Activated CD4-positive, alpha-beta memory T cell treated with anti-CD3 and anti-CD28 coated beads, Interleukin-2, amount 10 ng/mL, durations not matched to agents 7 days and 5 days (primary cell): ENCODE measurements at regions not wholly inside any gene's neighbourhood (a gene's known extent, or its start where the extent isn't known, plus 50 kb on each side); places are given as distances from the start of the nearest gene placed in this dataset.
"Not testable (repeated sequence)": the region's sequence is repeated elsewhere in the genome, so short reads cannot be mapped to it uniquely, and the experiment has no call there.

Experiments
- CTCF ChIA-PET: fragments of 350-600 bp; sonication (Branson Sonifier 250); formaldehyde crosslinking; loops from one replicate; lab custom pipeline; 2021; ENCODE audit warnings: antibody characterized with exemption, inconsistent platforms; lab: Charles Lee
- POLR2A ChIA-PET: fragments of 350-600 bp; sonication (Branson Sonifier 250); formaldehyde crosslinking; loops from one replicate; lab custom pipeline; 2021; ENCODE audit warnings: antibody characterized with exemption; lab: Charles Lee
- DNase-seq: peaks from one replicate; pipeline ENCODE4 v3.0.0-alpha.2; 2020
- H3K27ac Mint-ChIP-seq: one replicate; pipeline ENCODE4 v1.8.0; 2021; ENCODE audit warnings: mild to moderate bottlenecking, mixed read lengths
- H3K27me3 Mint-ChIP-seq: one replicate; pipeline ENCODE4 v1.8.0; 2021; ENCODE audit warnings: mixed read lengths
- H3K36me3 Mint-ChIP-seq: one replicate; pipeline ENCODE4 v1.8.0; 2021; ENCODE audit warnings: low read depth, mixed read lengths
- H3K4me1 Mint-ChIP-seq: one replicate; pipeline ENCODE4 v1.8.0; 2021; ENCODE audit warnings: mixed read lengths
- H3K4me3 Mint-ChIP-seq: one replicate; pipeline ENCODE4 v1.8.0; 2021; ENCODE audit warnings: mild to moderate bottlenecking, mixed read lengths
- H3K9me3 Mint-ChIP-seq: one replicate; pipeline ENCODE4 v1.8.0; 2021; ENCODE audit warnings: mixed read lengths

DNA sequence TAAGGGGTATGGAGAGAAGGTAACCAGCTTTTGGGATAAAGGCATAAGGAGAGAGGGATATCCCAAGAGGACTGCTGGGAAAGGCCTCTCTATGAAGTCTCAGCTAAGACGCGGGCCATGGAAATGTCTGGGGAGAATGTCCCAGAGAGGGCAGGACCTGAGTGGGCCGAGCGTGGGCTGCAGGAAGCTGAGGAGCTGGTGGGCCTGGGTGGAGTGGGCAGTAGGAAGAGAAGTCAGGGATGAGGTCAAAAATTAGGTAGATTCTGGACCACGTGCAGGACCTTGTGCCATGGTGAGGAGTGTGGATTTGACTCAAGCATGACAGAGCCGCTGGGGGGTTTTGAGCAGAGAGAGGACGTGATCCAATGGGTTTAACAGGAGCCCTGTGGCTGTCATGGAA lies 66.5 kb upstream of the SULF2 start:
- DNase-seq = no peak
- ChIA-PET POLR2A (no interaction called here), CTCF (no interaction called here)
- Mint-ChIP-seq H3K36me3 (no peaks in the 10 kb centered on the region), H3K27me3 (peaks cover 4% of the 10 kb centered on the region), H3K9me3 (no peaks in the 10 kb centered on the region), H3K4me1 (peaks cover 1% of the 10 kb centered on the region), H3K4me3 (no peak overlapping the region), H3K27ac (no peak overlapping the region)

DNA sequence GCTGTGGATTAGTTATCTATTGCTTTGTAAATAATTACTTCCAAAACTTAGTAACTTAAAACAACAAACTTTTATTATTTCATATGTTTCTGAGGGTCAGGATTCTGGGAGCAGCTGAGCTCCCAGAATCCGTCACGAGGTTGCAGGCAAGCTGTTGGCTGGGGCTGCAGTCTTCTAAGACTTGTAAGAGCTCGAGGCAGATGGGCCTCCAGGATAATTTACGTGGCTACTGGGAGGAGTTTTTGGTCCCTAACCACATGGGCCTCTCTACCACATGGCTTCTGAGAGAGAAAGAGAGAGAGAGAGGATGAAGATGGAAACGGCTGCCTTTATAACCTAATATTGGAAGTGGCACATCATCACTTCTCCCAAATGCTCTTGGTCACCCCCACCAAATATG lies 64.9 kb upstream of the SULF2 start:
- ChIA-PET CTCF (no interaction called here), POLR2A (no interaction called here)
- Mint-ChIP-seq H3K27me3 (peaks cover 4% of the 10 kb centered on the region), H3K4me1 (peaks cover 1% of the 10 kb centered on the region), H3K9me3 (no peaks in the 10 kb centered on the region), H3K27ac (no peak overlapping the region), H3K36me3 (no peaks in the 10 kb centered on the region), H3K4me3 (no peak overlapping the region)
- DNase-seq = no peak

DNA sequence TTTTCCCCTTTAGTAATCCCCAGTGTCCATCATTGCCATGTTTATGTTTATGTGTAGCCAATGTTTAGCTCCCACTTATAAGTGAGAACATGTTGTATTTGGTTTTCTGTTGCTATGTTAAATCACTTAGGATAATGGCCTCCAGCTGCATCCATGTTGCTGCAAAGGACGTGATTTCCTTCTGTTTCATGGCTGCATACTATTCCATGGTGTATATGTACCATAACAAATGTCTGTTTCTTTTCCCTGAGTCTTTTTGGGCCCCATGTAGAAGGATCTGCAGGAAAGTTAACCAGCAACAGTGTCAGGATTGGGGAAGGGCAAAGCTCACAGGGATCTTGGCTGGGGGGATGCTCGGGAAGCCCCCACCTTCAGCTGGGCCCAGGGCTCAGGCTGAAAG lies 64.3 kb upstream of the SULF2 start:
- no peak for DNase-seq
- peaks cover 4% of the 10 kb centered on the region for H3K27me3 Mint-ChIP-seq
- no peak overlapping the region for H3K4me3 Mint-ChIP-seq
- H3K36me3 Mint-ChIP-seq = no peaks in the 10 kb centered on the region
- H3K27ac Mint-ChIP-seq = no peak overlapping the region
- H3K9me3 Mint-ChIP-seq = no peaks in the 10 kb centered on the region
- ChIA-PET CTCF (no interaction called here), POLR2A (no interaction called here)
- H3K4me1 Mint-ChIP-seq = peaks cover 1% of the 10 kb centered on the region

DNA sequence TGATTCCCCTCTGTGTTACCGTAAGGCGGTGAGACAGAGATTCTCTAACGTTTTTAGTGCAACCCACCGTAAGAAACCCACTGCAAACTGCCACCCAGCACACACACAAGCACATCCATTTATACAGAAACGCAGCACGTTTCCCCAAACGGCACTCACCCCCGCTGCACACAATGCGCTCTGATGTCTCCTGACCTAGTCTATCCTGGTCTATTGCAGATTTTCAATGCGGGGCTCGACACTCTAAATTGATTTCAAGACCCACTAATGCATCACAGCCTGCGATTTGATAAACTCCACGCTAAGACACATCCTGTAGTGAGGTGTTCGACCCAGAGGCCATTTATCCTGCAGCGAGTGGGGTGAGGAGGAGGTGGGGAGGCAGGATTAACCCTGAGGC lies 63.7 kb upstream of the SULF2 start:
- CTCF ChIA-PET = no interaction called here
- POLR2A ChIA-PET = no interaction called here
- peaks cover 7% of the 10 kb centered on the region for H3K4me1 Mint-ChIP-seq
- H3K27ac Mint-ChIP-seq = no peak overlapping the region
- H3K9me3 Mint-ChIP-seq = no peaks in the 10 kb centered on the region
- peaks cover 4% of the 10 kb centered on the region for H3K27me3 Mint-ChIP-seq
- no peak overlapping the region for H3K4me3 Mint-ChIP-seq
- DNase-seq = no peak
- H3K36me3 Mint-ChIP-seq = no peaks in the 10 kb centered on the region

DNA sequence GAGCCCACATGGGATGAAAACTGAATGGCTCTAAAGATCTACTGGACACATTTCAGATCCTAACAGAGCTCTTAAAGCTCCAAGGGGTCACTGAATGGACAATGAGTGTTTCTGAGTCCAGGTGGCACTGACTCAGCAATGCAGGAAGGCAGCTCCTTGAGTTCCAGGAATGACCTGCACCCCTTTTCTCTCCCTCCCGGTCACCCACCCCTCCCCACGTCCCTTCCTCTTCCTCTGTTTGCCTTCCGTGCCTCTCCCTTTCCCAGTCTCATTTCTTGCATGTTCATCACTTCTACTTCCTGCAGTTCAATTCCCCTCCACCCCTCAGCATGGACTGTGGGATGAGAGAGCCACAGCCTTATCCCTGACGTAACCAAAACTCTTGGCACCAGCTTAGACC lies 63.3 kb upstream of the SULF2 start:
- POLR2A ChIA-PET, CTCF ChIA-PET, DNase-seq, H3K27ac Mint-ChIP-seq, H3K4me1 Mint-ChIP-seq, H3K4me3 Mint-ChIP-seq, H3K9me3 Mint-ChIP-seq, H3K27me3 Mint-ChIP-seq, H3K36me3 Mint-ChIP-seq: not testable (repeated sequence)

DNA sequence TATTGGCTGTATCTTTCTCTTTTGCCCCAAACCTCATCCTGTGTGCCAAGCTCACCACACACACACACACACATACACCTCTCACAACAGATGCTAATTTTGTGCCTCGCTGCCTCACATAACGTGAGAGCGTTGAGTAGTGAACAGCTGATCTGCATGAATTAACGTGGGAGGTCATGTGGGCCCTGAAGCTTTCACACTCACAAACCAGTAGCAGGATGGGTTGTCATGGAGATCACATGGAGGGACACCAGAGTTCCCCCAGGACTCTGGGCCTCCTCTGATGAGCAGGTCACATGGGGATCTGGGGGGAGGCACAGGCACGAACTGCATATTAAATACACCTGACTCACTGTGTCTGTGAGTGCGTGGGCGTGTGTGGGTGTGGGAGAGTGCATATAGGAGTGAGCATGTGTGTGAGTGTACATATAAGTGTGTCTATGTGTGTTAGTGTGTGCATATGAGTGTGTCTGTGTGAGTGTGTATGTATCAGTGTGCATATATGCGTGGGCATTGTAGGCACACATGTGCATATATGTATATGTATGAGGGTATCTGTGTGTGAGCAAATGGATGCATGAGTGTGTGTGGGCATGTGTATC lies 62.7 kb upstream of the SULF2 start:
- H3K4me1 Mint-ChIP-seq = peaks cover 8% of the 10 kb centered on the region
- DNase-seq = no peak
- ChIA-PET POLR2A (no interaction called here), CTCF (no interaction called here)
- H3K4me3 Mint-ChIP-seq = no peak overlapping the region
- peaks cover 8% of the 10 kb centered on the region for H3K27me3 Mint-ChIP-seq
- no peaks in the 10 kb centered on the region for H3K9me3 Mint-ChIP-seq
- H3K36me3 Mint-ChIP-seq = no peaks in the 10 kb centered on the region
- H3K27ac Mint-ChIP-seq = no peak overlapping the region

DNA sequence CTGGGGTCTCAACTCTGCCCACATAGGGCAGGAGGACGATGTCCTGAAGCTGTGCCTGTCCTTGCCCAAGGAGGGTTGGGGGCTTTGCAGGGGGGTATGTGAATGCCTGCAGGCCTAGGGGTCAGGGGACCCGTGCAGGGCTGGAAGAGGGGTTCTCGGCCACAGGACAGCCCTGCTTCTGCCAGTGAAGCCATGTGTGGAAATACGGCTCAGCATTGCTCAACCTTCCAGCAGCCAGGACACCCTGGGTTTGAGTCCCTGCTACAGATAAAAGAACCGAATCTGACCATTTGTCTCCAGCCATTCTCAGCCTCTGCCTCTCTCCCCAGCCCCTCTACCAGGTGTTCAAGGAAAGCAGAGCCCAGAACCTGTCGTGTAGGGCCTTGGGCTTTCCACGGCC lies 61.9 kb upstream of the SULF2 start:
- not testable (repeated sequence) for H3K9me3 Mint-ChIP-seq, DNase-seq

DNA sequence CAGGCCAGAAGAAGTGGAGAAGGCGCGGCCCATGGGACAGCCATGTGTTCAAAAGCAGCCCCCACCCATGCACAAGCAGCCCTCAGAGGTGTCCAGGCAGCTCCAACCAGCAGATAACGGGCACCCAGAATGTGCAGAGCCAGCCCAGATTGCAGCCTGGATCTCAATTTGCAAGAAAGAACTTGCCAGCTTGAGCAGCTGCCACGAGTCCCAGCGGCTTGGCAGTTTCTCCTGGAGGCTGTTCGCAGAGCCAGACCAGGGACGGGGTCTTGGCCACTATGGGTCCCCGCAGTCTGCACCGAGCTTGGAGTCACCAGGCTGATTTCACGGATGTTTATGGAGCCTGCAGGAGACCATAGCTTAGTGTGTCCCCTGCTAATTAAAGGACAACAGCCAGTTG lies 61.4 kb upstream of the SULF2 start:
- CTCF ChIA-PET, H3K4me3 Mint-ChIP-seq, DNase-seq, H3K36me3 Mint-ChIP-seq, H3K9me3 Mint-ChIP-seq, H3K4me1 Mint-ChIP-seq, POLR2A ChIA-PET, H3K27ac Mint-ChIP-seq: not testable (repeated sequence)
- H3K27me3 Mint-ChIP-seq = peaks cover 13% of the 10 kb centered on the region

More for the DNA sequence above, 61.9 kb upstream of the SULF2 start:
- H3K36me3 Mint-ChIP-seq, H3K27me3 Mint-ChIP-seq, H3K4me3 Mint-ChIP-seq, H3K4me1 Mint-ChIP-seq, H3K27ac Mint-ChIP-seq, POLR2A ChIA-PET, CTCF ChIA-PET: not testable (repeated sequence)

DNA sequence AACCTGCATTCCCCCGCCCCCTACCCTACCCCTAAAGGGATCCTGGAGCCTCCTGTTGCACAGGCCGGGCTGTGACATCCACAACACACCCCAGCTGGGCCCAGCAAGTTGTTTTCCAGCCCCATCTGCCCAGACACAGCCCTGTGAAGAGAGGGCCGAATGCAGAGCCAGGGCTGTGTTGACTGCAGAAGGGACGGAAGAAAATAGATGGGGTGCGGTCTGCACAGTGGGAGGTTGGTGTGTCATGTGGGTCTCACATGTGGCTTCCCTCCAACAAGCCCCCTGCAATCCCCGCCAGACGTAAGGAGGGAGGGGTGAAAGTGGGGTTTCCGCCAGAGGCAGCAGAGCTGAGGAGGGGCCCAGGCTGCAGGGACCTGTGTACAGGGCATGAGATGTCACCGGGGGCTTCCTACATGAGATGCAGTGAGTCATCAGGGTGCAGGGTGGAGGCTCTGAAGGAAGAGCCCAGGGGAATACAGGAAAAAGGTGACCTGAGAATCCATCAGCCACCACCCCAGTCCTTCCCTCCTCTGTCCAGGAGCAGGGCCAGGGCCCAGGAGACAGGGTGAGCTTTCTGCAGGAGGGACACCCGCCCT lies 60.2 kb upstream of the SULF2 start:
- POLR2A ChIA-PET, H3K9me3 Mint-ChIP-seq, DNase-seq, H3K27ac Mint-ChIP-seq, H3K4me3 Mint-ChIP-seq, CTCF ChIA-PET, H3K4me1 Mint-ChIP-seq, H3K36me3 Mint-ChIP-seq: not testable (repeated sequence)
- H3K27me3 Mint-ChIP-seq = peaks cover 14% of the 10 kb centered on the region

DNA sequence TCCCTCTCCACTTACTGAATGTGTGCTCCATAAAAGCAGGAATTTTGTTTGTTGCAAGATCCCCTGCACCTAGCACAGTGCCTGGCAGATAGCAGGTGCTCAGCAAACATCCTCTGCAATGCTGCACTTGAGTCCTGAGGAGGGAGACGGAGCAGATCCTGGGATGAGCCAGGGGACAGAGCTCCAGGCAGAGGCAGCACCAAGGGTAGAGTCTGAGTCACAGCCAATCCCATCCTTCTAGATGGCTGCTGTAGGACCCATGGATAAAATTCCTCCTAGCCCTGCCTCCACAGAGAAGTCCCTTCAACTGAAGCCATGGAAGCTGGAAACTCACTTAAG lies 59.3 kb upstream of the SULF2 start:
- H3K9me3 Mint-ChIP-seq = not testable (repeated sequence)

DNA sequence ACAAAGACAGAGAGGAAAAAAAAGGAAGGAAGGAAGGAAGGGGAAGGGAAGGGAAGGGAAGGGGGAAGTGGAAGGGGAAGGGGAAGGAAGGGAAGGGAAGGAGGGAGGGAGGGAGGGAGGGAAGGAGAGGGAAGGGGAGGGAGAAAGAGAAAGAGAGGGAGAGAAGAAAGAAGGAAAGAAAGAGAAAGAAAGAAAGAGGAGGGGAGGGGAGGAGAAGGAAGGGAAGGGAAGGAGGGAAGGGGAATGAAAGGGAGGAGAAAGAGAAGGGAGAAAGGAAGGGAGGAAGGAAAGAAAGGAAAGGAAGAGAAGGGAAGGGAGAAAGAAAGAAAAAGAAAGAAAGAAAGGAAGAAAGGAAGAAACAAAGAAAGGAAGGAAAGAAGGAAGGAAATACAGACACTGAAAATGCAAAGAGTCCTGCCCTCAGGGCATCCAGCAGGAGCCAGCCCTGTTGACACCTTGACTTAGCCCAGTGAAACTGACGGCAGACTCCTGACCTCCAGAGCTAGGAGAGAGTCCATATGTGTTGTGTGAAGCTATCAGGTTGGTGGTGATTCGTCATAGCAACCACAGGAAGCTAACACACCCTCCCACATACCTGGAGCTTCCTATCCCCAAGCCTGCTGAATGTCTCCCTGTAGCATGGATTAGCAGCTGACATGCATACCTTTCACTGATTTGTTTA lies 58.7 kb upstream of the SULF2 start:
- Mint-ChIP-seq H3K4me3 (no peak overlapping the region), H3K27ac (no peak overlapping the region), H3K9me3 (no peaks in the 10 kb centered on the region), H3K27me3 (peaks cover 10% of the 10 kb centered on the region), H3K36me3 (no peaks in the 10 kb centered on the region), H3K4me1 (peaks cover 8% of the 10 kb centered on the region)
- no peak for DNase-seq
- ChIA-PET POLR2A (no interaction called here), CTCF (no interaction called here)

More for the DNA sequence above, 59.3 kb upstream of the SULF2 start:
- H3K4me3 Mint-ChIP-seq, H3K4me1 Mint-ChIP-seq, DNase-seq, H3K36me3 Mint-ChIP-seq, CTCF ChIA-PET, POLR2A ChIA-PET, H3K27ac Mint-ChIP-seq: not testable (repeated sequence)
- H3K27me3 Mint-ChIP-seq = peaks cover 11% of the 10 kb centered on the region

DNA sequence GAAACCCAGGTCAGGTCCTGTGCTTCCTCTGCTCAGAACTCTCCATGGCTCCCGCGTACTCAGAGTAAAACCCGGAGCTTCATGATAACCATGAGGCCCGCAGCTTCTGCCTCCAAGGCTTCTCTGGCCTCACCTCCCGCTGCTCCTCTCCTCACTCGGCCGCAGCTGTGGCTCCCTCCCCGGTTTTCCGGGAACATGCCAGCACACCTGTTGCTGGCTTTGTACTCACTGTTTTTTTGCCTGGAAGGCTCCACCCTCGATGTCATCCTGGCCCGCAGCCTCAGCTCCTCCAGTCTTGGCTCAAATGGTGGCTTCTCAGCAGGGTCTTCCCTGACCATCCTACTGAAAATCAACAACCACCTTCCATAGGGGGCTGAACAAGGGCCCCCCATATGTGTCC lies 57.7 kb upstream of the SULF2 start:
- DNase-seq, H3K27ac Mint-ChIP-seq, POLR2A ChIA-PET, H3K9me3 Mint-ChIP-seq, H3K4me1 Mint-ChIP-seq, H3K4me3 Mint-ChIP-seq, H3K36me3 Mint-ChIP-seq, CTCF ChIA-PET: not testable (repeated sequence)
- H3K27me3 Mint-ChIP-seq = peaks cover 10% of the 10 kb centered on the region

DNA sequence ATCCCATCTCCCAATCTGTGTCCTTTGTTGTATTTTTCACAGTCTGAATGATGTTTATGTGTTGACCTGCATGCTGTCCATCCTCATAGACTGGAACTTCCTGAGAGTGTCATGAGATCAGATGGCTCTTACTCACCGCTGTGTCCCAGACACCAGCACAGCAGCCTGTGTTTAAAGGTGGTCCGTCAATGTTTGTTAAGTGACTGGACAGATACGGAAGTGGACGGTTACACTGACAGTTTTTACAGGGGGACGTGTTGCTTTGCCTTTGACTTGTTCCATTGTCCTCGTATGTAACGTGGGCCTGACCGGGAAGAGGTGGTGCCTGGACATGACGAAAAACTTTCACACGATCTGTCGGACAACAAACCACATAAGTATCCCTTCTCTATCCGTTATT lies 56.7 kb upstream of the SULF2 start:
- H3K36me3 Mint-ChIP-seq, H3K27ac Mint-ChIP-seq, POLR2A ChIA-PET, DNase-seq, CTCF ChIA-PET, H3K4me1 Mint-ChIP-seq, H3K4me3 Mint-ChIP-seq, H3K9me3 Mint-ChIP-seq: not testable (repeated sequence)
- peaks cover 10% of the 10 kb centered on the region for H3K27me3 Mint-ChIP-seq

DNA sequence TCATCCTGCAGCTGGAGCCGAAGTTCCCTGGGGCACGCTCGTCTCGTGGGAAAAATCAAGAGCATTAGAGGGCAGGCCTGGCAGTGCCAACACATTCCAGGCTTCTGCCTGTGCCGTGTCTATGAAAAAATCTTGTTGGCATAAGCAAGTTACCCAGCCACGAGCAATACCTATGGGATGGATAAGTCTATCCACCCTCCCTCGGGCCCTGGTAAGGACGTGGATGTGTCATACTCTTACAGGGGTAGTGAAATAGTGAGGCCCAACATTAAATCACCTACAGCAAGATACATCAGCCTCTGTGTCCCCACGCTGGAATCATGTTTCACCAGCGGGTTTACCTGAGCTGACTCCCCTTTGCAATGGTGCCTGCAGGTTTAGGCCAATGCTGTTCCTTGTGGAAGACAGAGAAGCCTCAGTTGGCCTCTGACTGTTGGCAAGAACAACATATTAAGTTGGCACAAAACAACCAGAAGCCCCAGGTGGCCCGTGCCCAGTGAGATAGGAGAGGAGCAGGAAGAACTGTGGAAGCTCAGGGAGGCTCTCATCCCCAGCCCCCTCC lies 51.1 kb upstream of the SULF2 start:
- H3K4me1 Mint-ChIP-seq, POLR2A ChIA-PET, H3K4me3 Mint-ChIP-seq, DNase-seq, H3K27ac Mint-ChIP-seq, H3K27me3 Mint-ChIP-seq, H3K9me3 Mint-ChIP-seq, CTCF ChIA-PET, H3K36me3 Mint-ChIP-seq: not testable (repeated sequence)
